ENCODE measurements at regions not wholly inside any gene's neighbourhood (a gene's known extent, or its start where the extent isn't known, plus 50 kb on each side); places are given as distances from the start of the nearest gene placed in this dataset.

GRCh38 chr5:117393125-117393524 lies 818.5 kb upstream of the SEMA6A start:
- no peak for DNase-seq (ENCODE audit: low spot score)
- Mint-ChIP-seq H3K36me3 (no peaks in the 10 kb centered on the region), H3K27me3 (ENCODE audit: low read depth) (no peaks in the 10 kb centered on the region; the same call in 1 of the 2 replicates), H3K27ac (no peak overlapping the region), H3K4me3 (no peak overlapping the region), H3K4me1 (no peaks in the 10 kb centered on the region), H3K9me3 (peaks cover 8% of the 10 kb centered on the region)
- no peak for TF ChIP-seq TP53 (CRISPR knock-in tag; IDR thresholded peaks at IDR 0.05)
- TF ChIP-seq PREB (CRISPR knock-in tag; IDR thresholded peaks at IDR 0.05; ENCODE audit: borderline replicate concordance): no peak
- ChIA-PET CTCF (no interaction called here), POLR2A (no interaction called here)
- no peak for ATAC-seq

- DNase-seq (ENCODE audit: low spot score) (no peak), ATAC-seq (no peak)
- H3K27me3 Mint-ChIP-seq (ENCODE audit: low read depth): no peaks in the 10 kb centered on the region
- TF ChIP-seq AFF4 (CRISPR knock-in tag; IDR thresholded peaks at IDR 0.05; ENCODE audit: borderline replicate concordance) (no peak), ZBTB21 (CRISPR knock-in tag; IDR thresholded peaks at IDR 0.05; ENCODE audit: borderline replicate concordance) (no peak), RELA (CRISPR knock-in tag; IDR thresholded peaks at IDR 0.05; ENCODE audit: borderline replicate concordance) (no peak), TEAD4 (CRISPR knock-in tag; IDR thresholded peaks at IDR 0.05) (no peak), ZMAT4 (CRISPR knock-in tag; IDR thresholded peaks at IDR 0.05) (no peak), NFE2L1 (CRISPR knock-in tag; IDR thresholded peaks at IDR 0.05) (no peak), MLX (CRISPR knock-in tag; IDR thresholded peaks at IDR 0.05) (no peak), NFATC4 (CRISPR knock-in tag; IDR thresholded peaks at IDR 0.05) (no peak), E2F4 (CRISPR knock-in tag; IDR thresholded peaks at IDR 0.05; ENCODE audit: borderline replicate concordance, low read depth) (no peak), GRHL2 (CRISPR knock-in tag; IDR thresholded peaks at IDR 0.05; ENCODE audit: insufficient replicate concordance, severe bottlenecking) (no peak), ZNF263 (CRISPR knock-in tag; IDR thresholded peaks at IDR 0.05; ENCODE audit: low read depth) (no peak), ZNF232 (CRISPR knock-in tag; IDR thresholded peaks at IDR 0.05) (no peak), PREB (CRISPR knock-in tag; IDR thresholded peaks at IDR 0.05; ENCODE audit: borderline replicate concordance) (no peak), ERG (CRISPR knock-in tag; IDR thresholded peaks at IDR 0.05) (no peak), STAT6 (CRISPR knock-in tag; conservative IDR thresholded peaks at IDR 0.05; ENCODE audit: low read depth) (no peak), GTF2I (CRISPR knock-in tag; conservative IDR thresholded peaks at IDR 0.05) (no peak), IRF2 (CRISPR knock-in tag; IDR thresholded peaks at IDR 0.05; ENCODE audit: borderline replicate concordance, low read depth) (no peak), NR1H2 (CRISPR knock-in tag; IDR thresholded peaks at IDR 0.05) (no peak)
- POLR2A ChIA-PET: no interaction called here
- 0 out of 2 replicates have a peak, but pooled peaks cover 3% of the 10 kb centered on the region for H3K4me1 Mint-ChIP-seq
- H3K9me3 Mint-ChIP-seq: peaks cover under 1% of the 10 kb centered on the region
- H3K36me3 Mint-ChIP-seq: no peaks in the 10 kb centered on the region
- CTCF ChIA-PET: no interaction called here
- H3K27ac Mint-ChIP-seq: no peak overlapping the region
- no peak overlapping the region for H3K4me3 Mint-ChIP-seq
Measured at GRCh38 chr5:117380316-117380715, 805.7 kb upstream of the SEMA6A start.
